ENCODE measurements at regions not wholly inside any gene's neighbourhood (a gene's known extent, or its start where the extent isn't known, plus 50 kb on each side); places are given as distances from the start of the nearest gene placed in this dataset.

- Histone ChIP-seq H4K5ac (ENCODE audit: low read depth, low read length) (no peak overlapping the region), H3K4me1 (ENCODE audit: control insufficient read depth, insufficient read depth, low read length) (no peaks in the 10 kb centered on the region), H3K79me1 (ENCODE audit: low read depth in 1 of 2, low read length in 2 of 2) (no peaks in the 10 kb centered on the region), H3K9me1 (ENCODE audit: insufficient read depth, low read length) (peaks cover 2% of the 10 kb centered on the region; the same call in 1 of the 2 replicates), H2AK9ac (replicated peaks; ENCODE audit: low read depth, low read length, poor library complexity) (peak overlapping the region; percentile 38), H4K8ac (ENCODE audit: low read depth in 2 of 2, low read length in 2 of 2) (peak overlapping the region; percentile 60 to 65; a peak in 3 of 4 replicates), H3K4me3 (ENCODE audit: insufficient read depth, low read depth, low read length) (no peak overlapping the region), H3K27ac (ENCODE audit: insufficient read depth, low read length) (no peak overlapping the region), H3K14ac (replicated peaks; ENCODE audit: low read depth, low read length) (peak overlapping the region; percentile 46; the same call in 1 of the 2 replicates), H3K4me2 (ENCODE audit: low read depth, low read length) (no peak overlapping the region), H2BK20ac (ENCODE audit: low read depth, low read length) (no peak overlapping the region), H4K20me1 (ENCODE audit: insufficient read depth, low read length) (no peaks in the 10 kb centered on the region), H3K23ac (ENCODE audit: low read depth, low read length) (no peak overlapping the region), H4K91ac (ENCODE audit: insufficient read depth, low read depth, low read length) (peak overlapping the region; percentile 74), H3K18ac (ENCODE audit: low read depth, low read length) (peak overlapping the region; percentile 60; the same call in 1 of the 2 replicates), H3K36me3 (ENCODE audit: control insufficient read depth, insufficient read depth, low read length) (no peaks in the 10 kb centered on the region), H3K9ac (ENCODE audit: low read depth, low read length) (no peak overlapping the region), H2BK120ac (ENCODE audit: low read depth, low read length) (peak overlapping the region; percentile 66), H3K56ac (ENCODE audit: extremely low read depth, insufficient read depth, low read length) (no peak overlapping the region), H2BK15ac (ENCODE audit: low read depth, low read length) (peak overlapping the region; percentile 15; the same call in 1 of the 3 replicates), H2AFZ (replicated peaks; ENCODE audit: low read length, poor library complexity) (no peak overlapping the region), H3K9me3 (ENCODE audit: control insufficient read depth, insufficient read depth, low read length) (no peaks in the 10 kb centered on the region), H3K27me3 (ENCODE audit: control insufficient read depth, insufficient read depth, low read length) (no peaks in the 10 kb centered on the region), H2AK5ac (ENCODE audit: low read depth, low read length) (no peak overlapping the region), H2BK5ac (ENCODE audit: low read depth, low read length, poor library complexity, severe bottlenecking) (no peak overlapping the region), H3K4ac (ENCODE audit: low read depth, low read length) (peak overlapping the region; percentile 39; the same call in 1 of the 2 replicates)
- no TSS peak for BruUV-seq (replicated peaks)
- CTCF ChIA-PET, result no interaction called here
- dilution Hi-C loops (cut with HindIII; ENCODE audit: low sequenced_read_pairs, unreplicated experiment), result no loop called here
- ATAC-seq (ENCODE audit: low read depth) (no peak), DNase-seq (no peak)
- intact Hi-C loops (cut with micrococcal nuclease), result no loop called here
- WGBS, 2 experiments (ENCODE audit: extremely low coverage in 2 of 2, insufficient read length in 1 of 2), result no CpG with 5 or more reads among the region's 3 CpGs
- in situ Hi-C loops (cut with MboI; ENCODE audit: low sequenced_read_pairs), result no loop called here
- TF ChIP-seq ELK1 (IDR thresholded peaks at IDR 0.05; ENCODE audit: borderline replicate concordance, low read depth, low read length), result no peak
- POLR2A ChIA-PET (ENCODE audit: unreplicated experiment), result no interaction called here
Observed at GRCh38 chr12:58668233-58668632, 252.1 kb downstream of the LRIG3 start.
